Bone marrow (tissue), 2 donors: ENCODE measurements at regions not wholly inside any gene's neighbourhood (a gene's known extent, or its start where the extent isn't known, plus 50 kb on each side); places are given as distances from the start of the nearest gene placed in this dataset.

Experiments
- DNase-seq, 2 donors: peaks; one replicate each; lab custom pipeline; 2025; lab: John Stamatoyannopoulos, UW

- DNase-seq, result no peak
Measured at GRCh38 chr2:16272038-16272788, 331.9 kb downstream of the MYCN start.

GRCh38 chr2:16271231-16271896, 331.0 kb downstream of the MYCN start:
- no peak for DNase-seq

- no peak for DNase-seq
Measured at GRCh38 chr2:16270441-16270840, 330.1 kb downstream of the MYCN start.

GRCh38 chr2:16268301-16269000, 328.1 kb downstream of the MYCN start:
- DNase-seq, result no peak

GRCh38 chr2:16266571-16266970, 326.2 kb downstream of the MYCN start:
- no peak for DNase-seq

GRCh38 chr2:16264931-16265540, 324.7 kb downstream of the MYCN start:
- DNase-seq, result no peak

- DNase-seq, result no peak
Measured at GRCh38 chr2:16264491-16264890, 324.1 kb downstream of the MYCN start.

GRCh38 chr2:16263241-16263890, 323.0 kb downstream of the MYCN start:
- DNase-seq, result no peak

GRCh38 chr2:16262526-16263178, 322.3 kb downstream of the MYCN start:
- DNase-seq, result no peak

- DNase-seq, result no peak
Measured at GRCh38 chr2:16261791-16262190, 321.4 kb downstream of the MYCN start.

- no peak for DNase-seq
Measured at GRCh38 chr2:16261071-16261470, 320.7 kb downstream of the MYCN start.

GRCh38 chr2:16260041-16260830, 319.9 kb downstream of the MYCN start:
- DNase-seq, result no peak

GRCh38 chr2:16259010-16259409, 318.7 kb downstream of the MYCN start:
- no peak for DNase-seq

GRCh38 chr2:16258350-16258749, 318.0 kb downstream of the MYCN start:
- no peak for DNase-seq

GRCh38 chr2:16257322-16258028, 317.1 kb downstream of the MYCN start:
- no peak for DNase-seq

- DNase-seq, result no peak
Measured at GRCh38 chr2:16256601-16257321, 316.4 kb downstream of the MYCN start.

GRCh38 chr2:16255120-16255519, 314.8 kb downstream of the MYCN start:
- DNase-seq, result no peak

- DNase-seq, result no peak
Measured at GRCh38 chr2:16254356-16254965, 314.1 kb downstream of the MYCN start.

GRCh38 chr2:16253291-16253690, 312.9 kb downstream of the MYCN start:
- no peak for DNase-seq
